ENCODE measurements at regions not wholly inside any gene's neighbourhood (a gene's known extent, or its start where the extent isn't known, plus 50 kb on each side); places are given as distances from the start of the nearest gene placed in this dataset.

GRCh38 chr10:29112827-29113615 lies 175.8 kb upstream of the LYZL1 start:
- no peaks in the 10 kb centered on the region for H3K27me3 ChIP-seq (replicated peaks; ENCODE audit: control insufficient read depth, insufficient read depth, low read length)
- DNase-seq (ENCODE audit: extremely low read depth, insufficient read length): no peak
- no peaks in the 10 kb centered on the region for H3K36me3 ChIP-seq (ENCODE audit: control insufficient read depth, insufficient read depth, low read length)
- no peak overlapping the region for H3K4me3 ChIP-seq (replicated peaks; ENCODE audit: low read depth, low read length)
- TF ChIP-seq CTCF (IDR thresholded peaks at IDR 0.05; ENCODE audit: insufficient read depth, low read length, poor library complexity, severe bottlenecking): no peak

GRCh38 chr10:29113616-29113945 lies 175.3 kb upstream of the LYZL1 start:
- Histone ChIP-seq H3K4me3 (replicated peaks; ENCODE audit: low read depth, low read length) (no peak overlapping the region), H3K36me3 (ENCODE audit: control insufficient read depth, insufficient read depth, low read length) (no peaks in the 10 kb centered on the region), H3K27me3 (replicated peaks; ENCODE audit: control insufficient read depth, insufficient read depth, low read length) (no peaks in the 10 kb centered on the region)
- no peak for TF ChIP-seq CTCF (IDR thresholded peaks at IDR 0.05; ENCODE audit: insufficient read depth, low read length, poor library complexity, severe bottlenecking)
- no peak for DNase-seq (ENCODE audit: extremely low read depth, insufficient read length)

GRCh38 chr10:29114141-29114540 lies 174.7 kb upstream of the LYZL1 start:
- no peaks in the 10 kb centered on the region for H3K27me3 ChIP-seq (replicated peaks; ENCODE audit: control insufficient read depth, insufficient read depth, low read length)
- H3K36me3 ChIP-seq (ENCODE audit: control insufficient read depth, insufficient read depth, low read length): no peaks in the 10 kb centered on the region
- no peak overlapping the region for H3K4me3 ChIP-seq (replicated peaks; ENCODE audit: low read depth, low read length)
- no peak for DNase-seq (ENCODE audit: extremely low read depth, insufficient read length)
- no peak for TF ChIP-seq CTCF (IDR thresholded peaks at IDR 0.05; ENCODE audit: insufficient read depth, low read length, poor library complexity, severe bottlenecking)

GRCh38 chr10:29117781-29118180 lies 171.1 kb upstream of the LYZL1 start:
- DNase-seq (ENCODE audit: extremely low read depth, insufficient read length): no peak
- Histone ChIP-seq H3K4me3 (replicated peaks; ENCODE audit: low read depth, low read length) (no peak overlapping the region), H3K36me3 (ENCODE audit: control insufficient read depth, insufficient read depth, low read length) (no peaks in the 10 kb centered on the region), H3K27me3 (replicated peaks; ENCODE audit: control insufficient read depth, insufficient read depth, low read length) (no peaks in the 10 kb centered on the region)
- no peak for TF ChIP-seq CTCF (IDR thresholded peaks at IDR 0.05; ENCODE audit: insufficient read depth, low read length, poor library complexity, severe bottlenecking)

- Histone ChIP-seq H3K4me3 (replicated peaks; ENCODE audit: low read depth, low read length) (no peak overlapping the region), H3K27me3 (replicated peaks; ENCODE audit: control insufficient read depth, insufficient read depth, low read length) (no peaks in the 10 kb centered on the region), H3K36me3 (ENCODE audit: control insufficient read depth, insufficient read depth, low read length) (no peaks in the 10 kb centered on the region)
- peak; percentile 26 for TF ChIP-seq CTCF (IDR thresholded peaks at IDR 0.05; ENCODE audit: insufficient read depth, low read length, poor library complexity, severe bottlenecking)
- DNase-seq (ENCODE audit: extremely low read depth, insufficient read length): no peak
These were observed 169.5 kb upstream of the LYZL1 start for GRCh38 chr10:29119374-29119773.

- H3K4me3 ChIP-seq (replicated peaks; ENCODE audit: low read depth, low read length): no peak overlapping the region
- no peak for DNase-seq (ENCODE audit: extremely low read depth, insufficient read length)
These were observed 168.7 kb upstream of the LYZL1 start for GRCh38 chr10:29120216-29120615.

More at GRCh38 chr10:29120216-29120615, 168.7 kb upstream of the LYZL1 start:
- no peaks in the 10 kb centered on the region for H3K27me3 ChIP-seq (replicated peaks; ENCODE audit: control insufficient read depth, insufficient read depth, low read length)
- TF ChIP-seq CTCF (IDR thresholded peaks at IDR 0.05; ENCODE audit: insufficient read depth, low read length, poor library complexity, severe bottlenecking): no peak
- H3K36me3 ChIP-seq (ENCODE audit: control insufficient read depth, insufficient read depth, low read length): no peaks in the 10 kb centered on the region

Data from GM06990 (cell line).